ENCODE measurements at regions not wholly inside any gene's neighbourhood (a gene's known extent, or its start where the extent isn't known, plus 50 kb on each side); places are given as distances from the start of the nearest gene placed in this dataset.

DNA sequence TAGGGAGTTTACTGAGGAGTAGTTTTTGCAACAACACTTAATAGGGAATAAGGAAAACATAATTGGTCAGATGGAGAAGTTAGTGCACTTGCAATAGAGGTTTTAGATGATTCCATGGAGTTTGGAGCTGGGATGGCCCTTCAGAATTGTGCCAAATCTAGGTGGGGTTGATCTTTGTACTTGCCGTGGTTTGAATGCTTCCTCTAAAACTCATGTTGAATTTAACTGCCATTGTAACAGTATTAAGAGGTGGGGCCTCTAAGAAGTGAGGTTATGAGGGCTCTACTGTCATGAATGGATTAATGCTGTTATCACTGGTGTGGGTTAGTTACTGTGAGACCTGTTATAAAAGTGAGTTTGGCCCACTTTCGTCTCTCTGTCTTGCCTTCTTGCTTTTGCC lies 94.4 kb upstream of the BOD1L1 start:
- TF ChIP-seq GATA2 (IDR thresholded peaks at IDR 0.05; ENCODE audit: low read depth, low read length) (no peak), GATA3 (IDR thresholded peaks at IDR 0.05; ENCODE audit: low read depth, low read length) (no peak)

DNA sequence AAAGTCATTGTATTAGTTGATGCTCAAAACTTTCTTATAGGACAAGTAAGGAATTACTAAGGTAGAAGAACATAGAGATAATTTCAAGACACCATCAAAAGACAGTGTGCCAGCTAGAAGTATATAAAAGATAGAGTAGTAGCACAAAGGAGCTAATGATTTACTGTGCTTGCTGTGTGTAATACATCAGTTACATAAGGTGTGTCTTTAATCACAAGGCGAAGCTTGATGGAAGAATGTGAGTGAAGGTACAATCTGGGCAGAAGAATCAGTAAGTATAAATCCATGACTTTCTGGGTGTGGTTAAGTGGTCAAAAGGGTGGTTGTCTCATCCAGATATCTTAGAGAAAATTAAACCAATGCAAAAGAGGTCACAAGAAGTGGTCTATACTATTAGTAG lies 95.1 kb upstream of the BOD1L1 start:
- no peak for TF ChIP-seq GATA2 (IDR thresholded peaks at IDR 0.05; ENCODE audit: low read depth, low read length)
- no peak for TF ChIP-seq GATA3 (IDR thresholded peaks at IDR 0.05; ENCODE audit: low read depth, low read length)

GRCh38 chr4:13728761-13729160 lies 101.2 kb upstream of the BOD1L1 start:
- TF ChIP-seq GATA3 (IDR thresholded peaks at IDR 0.05; ENCODE audit: low read depth, low read length), result no peak
- no peak for TF ChIP-seq GATA2 (IDR thresholded peaks at IDR 0.05; ENCODE audit: low read depth, low read length)

DNA sequence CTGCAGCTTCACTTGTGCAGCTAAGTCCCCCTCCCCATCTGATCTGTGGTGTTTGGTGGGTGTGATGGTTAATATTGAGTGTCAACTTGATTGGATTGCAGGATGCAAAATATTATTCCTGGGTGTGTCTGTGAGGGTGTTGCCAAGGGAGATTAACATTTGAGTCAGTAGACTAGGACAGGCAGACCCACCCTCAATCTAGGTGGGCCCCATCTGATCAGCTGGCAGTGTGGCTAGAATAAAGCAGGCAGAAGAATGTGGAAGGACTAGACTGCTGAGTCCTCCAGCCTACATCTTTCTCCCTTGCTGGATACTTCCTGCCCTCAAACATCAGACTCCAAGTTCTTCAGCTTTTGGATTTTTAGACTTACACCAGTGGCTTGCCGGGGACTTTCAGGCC lies 103.5 kb upstream of the BOD1L1 start:
- TF ChIP-seq GATA3 (IDR thresholded peaks at IDR 0.05; ENCODE audit: low read depth, low read length) (no peak), GATA2 (IDR thresholded peaks at IDR 0.05; ENCODE audit: low read depth, low read length) (no peak)

- TF ChIP-seq GATA2 (IDR thresholded peaks at IDR 0.05; ENCODE audit: low read depth, low read length) (peak; percentile 74), GATA3 (IDR thresholded peaks at IDR 0.05; ENCODE audit: low read depth, low read length) (peak; percentile 63)
These were observed 106.3 kb upstream of the BOD1L1 start for GRCh38 chr4:13733817-13734216.

GRCh38 chr4:13750594-13750993 lies 123.1 kb upstream of the BOD1L1 start:
- no peak for TF ChIP-seq GATA3 (IDR thresholded peaks at IDR 0.05; ENCODE audit: low read depth, low read length)
- TF ChIP-seq GATA2 (IDR thresholded peaks at IDR 0.05; ENCODE audit: low read depth, low read length), result no peak

DNA sequence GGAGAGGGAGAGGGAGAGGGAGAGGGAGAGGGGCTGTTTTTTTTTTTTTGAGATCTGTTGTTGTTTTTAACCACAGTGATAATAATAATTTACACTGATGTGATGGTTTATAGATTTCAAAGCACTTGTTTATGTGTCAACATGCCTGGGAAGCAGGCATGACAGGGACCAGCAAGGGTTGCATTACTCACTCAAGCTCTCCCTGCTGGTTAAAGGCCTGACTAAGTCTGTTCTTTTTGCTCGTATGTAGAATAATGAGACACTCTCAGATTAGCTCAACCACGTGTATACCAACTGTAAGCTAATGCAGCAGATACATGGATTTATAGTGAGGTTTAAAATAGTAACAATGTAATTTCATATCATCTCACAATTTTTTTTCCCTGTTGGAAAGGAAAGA lies 134.6 kb upstream of the BOD1L1 start:
- TF ChIP-seq GATA2 (IDR thresholded peaks at IDR 0.05; ENCODE audit: low read depth, low read length) (no peak), GATA3 (IDR thresholded peaks at IDR 0.05; ENCODE audit: low read depth, low read length) (no peak)

- TF ChIP-seq GATA3 (IDR thresholded peaks at IDR 0.05; ENCODE audit: low read depth, low read length), result no peak
- no peak for TF ChIP-seq GATA2 (IDR thresholded peaks at IDR 0.05; ENCODE audit: low read depth, low read length)
These were observed 136.2 kb upstream of the BOD1L1 start for GRCh38 chr4:13763707-13764106.

DNA sequence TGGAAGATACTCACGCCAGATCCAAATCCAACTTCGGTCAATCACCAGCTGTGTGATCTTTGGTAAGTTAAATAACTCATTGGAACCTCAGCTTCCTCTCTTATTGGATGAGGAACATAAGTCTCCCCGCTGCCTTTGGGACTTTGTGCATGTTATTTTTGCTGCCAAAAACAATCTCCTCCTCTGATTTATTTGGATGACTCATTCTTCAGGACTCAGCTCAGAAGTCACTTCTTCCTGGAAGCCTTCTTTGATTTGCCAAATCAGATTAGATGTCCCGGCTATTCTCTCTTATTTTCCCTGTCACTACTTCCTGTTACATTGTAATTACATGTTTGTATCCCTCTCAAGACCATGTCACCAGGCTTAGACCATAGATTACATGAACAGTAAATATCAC lies 138.0 kb upstream of the BOD1L1 start:
- TF ChIP-seq GATA3 (IDR thresholded peaks at IDR 0.05; ENCODE audit: low read depth, low read length) (no peak), GATA2 (IDR thresholded peaks at IDR 0.05; ENCODE audit: low read depth, low read length) (no peak)

- TF ChIP-seq GATA3 (IDR thresholded peaks at IDR 0.05; ENCODE audit: low read depth, low read length), result no peak
- no peak for TF ChIP-seq GATA2 (IDR thresholded peaks at IDR 0.05; ENCODE audit: low read depth, low read length)
These were observed 139.4 kb upstream of the BOD1L1 start for GRCh38 chr4:13766761-13767540.

DNA sequence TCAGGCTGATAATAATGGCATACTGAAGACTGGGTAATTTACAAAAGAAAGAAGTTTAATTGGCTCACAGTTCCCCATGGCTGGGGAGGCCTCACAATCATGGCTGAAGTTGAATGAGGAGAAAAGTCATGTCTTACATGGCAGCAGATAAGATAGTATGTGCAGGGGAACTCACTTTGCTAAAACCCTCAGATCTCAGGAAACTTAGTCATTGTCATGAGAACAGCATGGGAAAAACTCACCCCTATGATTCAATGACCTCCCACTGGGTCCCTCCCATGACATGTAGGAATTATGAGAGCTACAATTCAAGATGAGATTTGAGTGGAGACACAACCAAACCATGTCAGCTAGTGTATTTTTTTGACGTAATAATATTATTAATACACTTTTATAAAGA lies 149.8 kb upstream of the BOD1L1 start:
- no peak for TF ChIP-seq GATA3 (IDR thresholded peaks at IDR 0.05; ENCODE audit: low read depth, low read length)
- no peak for TF ChIP-seq GATA2 (IDR thresholded peaks at IDR 0.05; ENCODE audit: low read depth, low read length)

GRCh38 chr4:13778367-13778766 lies 150.8 kb upstream of the BOD1L1 start:
- no peak for TF ChIP-seq GATA3 (IDR thresholded peaks at IDR 0.05; ENCODE audit: low read depth, low read length)
- TF ChIP-seq GATA2 (IDR thresholded peaks at IDR 0.05; ENCODE audit: low read depth, low read length), result no peak

GRCh38 chr4:13782231-13782630 lies 154.7 kb upstream of the BOD1L1 start:
- TF ChIP-seq GATA3 (IDR thresholded peaks at IDR 0.05; ENCODE audit: low read depth, low read length) (no peak), GATA2 (IDR thresholded peaks at IDR 0.05; ENCODE audit: low read depth, low read length) (no peak)

DNA sequence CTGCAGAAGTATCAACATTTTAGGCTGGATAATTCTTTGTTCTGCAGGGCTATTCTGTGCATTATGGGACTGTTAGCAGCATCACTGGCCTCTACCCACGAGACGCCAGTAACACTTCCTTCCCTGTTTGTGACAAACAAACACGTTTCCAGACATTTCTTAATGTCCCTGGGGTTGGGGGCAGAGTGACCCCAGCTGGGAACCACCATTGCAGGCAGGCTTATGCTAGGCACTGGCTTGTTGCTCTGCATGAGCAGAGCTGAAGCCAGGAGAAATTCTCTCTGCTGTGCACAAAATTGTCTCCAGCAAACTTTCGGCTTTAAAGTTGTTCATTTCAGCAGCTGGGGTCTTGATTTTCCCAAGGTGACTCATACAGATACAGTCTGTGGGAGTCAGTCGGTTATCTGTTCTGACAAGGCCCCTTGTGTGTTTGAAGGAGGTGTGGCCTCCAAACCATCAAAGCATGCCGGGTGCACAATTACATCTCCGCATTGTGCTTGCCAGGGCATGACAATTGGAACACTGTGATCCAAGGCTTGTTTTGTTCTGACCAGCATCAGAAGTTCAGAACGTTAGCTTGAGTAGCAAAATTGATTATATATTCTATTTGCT lies 156.4 kb upstream of the BOD1L1 start:
- TF ChIP-seq GATA3 (IDR thresholded peaks at IDR 0.05; ENCODE audit: low read depth, low read length) (no peak), GATA2 (IDR thresholded peaks at IDR 0.05; ENCODE audit: low read depth, low read length) (no peak)

- TF ChIP-seq GATA2 (IDR thresholded peaks at IDR 0.05; ENCODE audit: low read depth, low read length) (no peak), GATA3 (IDR thresholded peaks at IDR 0.05; ENCODE audit: low read depth, low read length) (no peak)
These were observed 165.6 kb upstream of the BOD1L1 start for GRCh38 chr4:13793020-13793710.

Measured in SH-SY5Y (cell line).